Frontal cortex (tissue), 3 donors: ENCODE measurements at regions not wholly inside any gene's neighbourhood (a gene's known extent, or its start where the extent isn't known, plus 50 kb on each side); places are given as distances from the start of the nearest gene placed in this dataset.

ENCODE experiments used
- DNase-seq, 2 donors: peaks; one replicate each; pipeline ENCODE4 v3.0.0; 2012; ENCODE audit warnings: low spot score in 2 of 2
- FAIRE-seq: peaks from 2 replicates; lab custom pipeline; 2012; peaks lifted over from hg19 to GRCh38; lab: Jason Lieb, UNC
- donor health status: control.
- donor health status: control.
- donor health status: control.

- no peak for FAIRE-seq
- no peak for DNase-seq
These were observed 96.0 kb upstream of the CASZ1 start for GRCh38 chr1:10892138-10893065.

DNA sequence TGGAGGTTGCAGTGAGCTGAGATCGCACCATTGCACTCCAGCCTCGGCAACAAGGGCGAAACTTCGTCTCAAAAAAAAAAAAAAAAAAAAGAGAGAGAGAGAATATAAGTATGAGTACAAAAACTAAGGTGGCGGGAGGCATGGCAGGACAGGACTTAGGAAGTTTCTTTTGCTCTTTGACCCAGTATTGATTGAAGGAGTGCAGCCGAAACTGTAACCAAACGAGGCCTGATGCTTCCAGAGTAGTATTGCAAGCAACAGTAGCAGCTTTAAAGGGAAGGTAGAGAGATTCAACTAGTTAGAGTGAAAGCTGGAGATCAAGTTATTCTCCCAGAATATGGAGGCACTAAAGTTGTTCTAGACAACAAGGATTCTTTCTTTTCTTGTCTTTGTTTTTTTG is 99.2 kb upstream of the CASZ1 start:
- FAIRE-seq (no peak), DNase-seq (no peak)

DNA sequence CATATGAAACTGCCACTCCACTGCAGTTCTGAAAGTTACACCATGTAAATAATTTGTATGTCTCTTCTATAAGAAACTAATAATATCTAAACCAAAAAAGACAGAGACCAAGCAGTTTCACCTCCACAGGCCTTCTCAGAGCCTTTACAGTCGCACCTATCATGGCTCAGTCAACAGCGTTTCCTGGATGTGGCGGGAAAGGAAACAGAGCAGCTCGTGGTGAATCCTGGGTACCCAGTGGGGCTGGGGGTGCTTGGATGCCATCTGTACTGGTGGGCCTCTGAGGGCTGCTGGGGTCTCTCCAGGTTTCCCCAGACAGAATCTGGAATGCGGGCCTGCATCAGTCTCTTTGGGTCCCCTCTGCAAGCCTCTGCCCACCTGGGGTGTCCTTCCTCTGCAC is 100.2 kb upstream of the CASZ1 start:
- DNase-seq, result no peak
- FAIRE-seq, result no peak

DNA sequence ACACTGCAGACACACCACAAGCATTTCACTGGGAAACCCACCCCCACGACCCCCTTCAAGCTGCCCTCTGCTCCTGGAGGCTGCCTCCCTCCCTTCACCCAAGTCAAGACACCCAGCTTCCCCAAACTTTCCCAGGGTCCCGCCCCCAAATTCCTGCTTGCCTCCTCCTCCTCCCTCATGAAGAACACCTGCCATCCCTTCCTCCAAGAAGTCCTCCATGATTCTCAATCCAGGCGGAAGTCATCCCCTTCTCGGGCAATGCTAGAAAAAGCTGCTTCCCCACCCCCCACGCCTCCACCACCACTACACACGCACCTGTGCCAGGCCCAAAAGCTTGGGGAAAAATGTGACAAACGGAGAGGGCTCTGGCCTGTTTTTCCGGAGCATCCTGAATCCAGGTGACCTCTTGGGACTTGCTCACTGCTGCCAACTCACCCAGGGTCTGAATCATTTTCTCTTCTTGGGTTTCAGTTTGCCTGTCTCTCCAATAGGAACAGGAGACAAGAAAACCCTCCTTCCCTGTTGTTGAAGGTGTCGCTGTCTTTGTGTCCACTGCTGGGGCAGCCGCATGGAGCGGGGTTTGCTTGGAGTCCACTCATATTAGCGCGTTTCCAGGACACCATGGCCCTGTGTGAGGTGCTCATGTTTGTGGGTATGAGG is 101.0 kb upstream of the CASZ1 start:
- FAIRE-seq, result no peak
- no peak for DNase-seq

- FAIRE-seq (no peak), DNase-seq (no peak)
These were observed 101.7 kb upstream of the CASZ1 start for GRCh38 chr1:10897981-10898728.

DNA sequence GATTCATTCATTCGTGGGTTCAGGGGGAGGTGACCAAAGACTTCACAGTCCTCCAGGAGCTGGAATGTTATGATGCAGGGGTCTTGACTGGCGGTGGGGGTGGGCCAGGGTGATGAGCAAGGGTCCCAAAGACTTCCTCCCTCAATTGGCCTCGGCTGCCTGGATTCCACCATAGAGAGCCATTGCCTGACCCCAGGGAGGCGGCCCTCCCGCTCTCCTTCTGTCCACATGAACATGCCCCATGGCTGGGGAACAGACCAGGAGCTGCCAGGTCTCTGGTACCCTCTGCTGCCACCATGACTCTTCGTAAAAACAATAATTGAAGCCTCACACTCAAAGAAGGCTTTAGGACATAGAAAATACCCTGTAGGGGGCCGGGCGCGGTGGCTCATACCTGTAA is 102.5 kb upstream of the CASZ1 start:
- DNase-seq (no peak), FAIRE-seq (no peak)

DNA sequence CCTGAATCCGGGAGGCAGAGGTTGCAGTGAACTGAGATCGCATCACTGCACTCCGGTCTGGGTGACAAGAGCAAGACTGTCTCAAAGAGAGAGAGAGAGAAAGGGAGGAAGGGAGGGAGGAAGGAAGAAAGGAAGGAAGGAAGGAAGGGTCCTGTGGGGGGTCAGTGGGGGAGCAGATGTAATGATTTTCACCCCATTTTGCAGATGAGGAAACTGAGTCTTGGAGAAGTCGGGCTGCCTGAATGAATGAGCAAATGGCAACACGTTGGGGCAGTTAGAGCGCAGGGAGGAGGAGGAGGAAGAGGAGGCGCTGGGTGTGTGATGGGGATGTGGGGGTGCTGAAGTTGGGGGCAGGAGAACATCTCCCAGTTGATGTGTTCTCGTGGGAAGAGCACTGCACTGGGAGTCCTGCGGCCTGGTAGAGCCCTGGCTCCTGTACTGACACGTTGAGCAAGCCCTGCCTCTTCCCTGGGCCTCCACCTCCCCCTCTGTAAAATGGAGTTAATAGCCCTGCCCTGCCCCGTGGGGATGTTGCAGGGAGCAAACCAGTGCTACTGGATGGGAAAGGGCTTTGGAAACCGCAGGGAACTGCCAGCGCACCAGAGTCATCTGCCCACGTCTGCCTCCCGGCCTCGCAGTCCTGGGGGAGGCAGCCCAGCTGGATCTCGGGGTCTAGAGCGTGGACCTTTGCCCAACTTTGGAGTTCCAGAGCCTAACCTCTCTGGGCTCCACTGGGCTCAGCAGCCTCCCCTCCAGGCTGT is 103.2 kb upstream of the CASZ1 start:
- FAIRE-seq, result no peak
- no peak for DNase-seq

DNA sequence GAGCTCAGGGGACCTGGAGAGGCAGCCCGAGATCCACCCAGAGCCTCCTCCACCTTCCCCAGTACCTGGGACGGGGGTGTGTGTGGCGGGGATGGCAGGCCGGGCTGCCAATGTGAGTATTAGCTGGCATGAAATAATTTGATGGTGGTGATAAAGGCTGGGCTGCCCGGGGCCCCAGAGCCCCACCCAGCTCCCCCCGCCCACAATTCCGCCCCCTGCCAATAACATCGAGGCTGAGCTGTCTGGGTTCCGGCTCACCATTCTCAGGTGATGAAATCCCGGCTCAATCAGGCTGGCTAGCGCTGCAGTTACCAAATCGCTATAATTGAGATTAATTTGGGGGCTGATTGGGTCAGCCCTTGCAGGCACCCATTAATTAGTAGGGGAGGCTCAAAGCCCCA is 103.8 kb upstream of the CASZ1 start:
- DNase-seq (no peak), FAIRE-seq (no peak)

- FAIRE-seq (no peak), DNase-seq (no peak)
These were observed 104.2 kb upstream of the CASZ1 start for GRCh38 chr1:10900691-10901090.

DNA sequence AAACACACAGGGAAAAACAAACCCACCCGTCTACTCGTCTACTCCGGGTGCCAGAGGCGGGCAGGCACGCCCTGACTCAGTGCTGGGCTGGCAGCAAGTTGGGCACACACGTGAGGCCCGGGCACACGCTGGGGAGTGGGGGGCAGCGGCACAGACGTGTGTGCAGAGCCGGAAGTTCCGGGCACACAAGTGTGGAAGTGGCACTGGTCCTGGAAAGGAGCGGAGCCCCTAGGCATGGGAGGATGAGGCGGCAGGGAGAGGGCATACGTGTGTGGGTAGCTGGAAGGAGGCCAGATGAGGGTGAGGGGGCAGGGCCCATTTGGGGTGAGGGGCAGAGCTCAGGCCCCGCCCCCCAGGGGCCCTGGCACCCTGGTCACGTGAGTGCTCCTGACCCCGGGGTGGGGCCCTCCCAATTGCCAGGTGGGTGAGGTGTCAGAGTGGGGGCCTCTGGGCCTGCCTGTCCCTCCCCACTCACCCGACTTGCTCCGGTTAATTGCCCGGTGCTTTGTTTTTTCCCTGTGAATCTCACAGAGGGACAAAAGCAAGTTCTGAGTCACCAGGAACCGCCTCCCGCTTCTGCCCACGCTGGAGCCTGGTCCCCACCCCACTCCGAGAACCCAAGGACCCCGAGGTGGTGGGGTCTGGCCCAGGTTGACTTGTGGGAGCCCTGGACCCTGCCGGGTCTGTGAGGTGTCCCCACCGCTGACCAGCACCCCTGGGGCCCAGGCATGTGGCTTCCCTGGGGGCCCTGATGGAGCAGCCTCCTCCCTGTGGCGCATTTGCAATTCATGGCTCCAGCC is 104.8 kb upstream of the CASZ1 start:
- no peak for FAIRE-seq
- DNase-seq, result no peak

DNA sequence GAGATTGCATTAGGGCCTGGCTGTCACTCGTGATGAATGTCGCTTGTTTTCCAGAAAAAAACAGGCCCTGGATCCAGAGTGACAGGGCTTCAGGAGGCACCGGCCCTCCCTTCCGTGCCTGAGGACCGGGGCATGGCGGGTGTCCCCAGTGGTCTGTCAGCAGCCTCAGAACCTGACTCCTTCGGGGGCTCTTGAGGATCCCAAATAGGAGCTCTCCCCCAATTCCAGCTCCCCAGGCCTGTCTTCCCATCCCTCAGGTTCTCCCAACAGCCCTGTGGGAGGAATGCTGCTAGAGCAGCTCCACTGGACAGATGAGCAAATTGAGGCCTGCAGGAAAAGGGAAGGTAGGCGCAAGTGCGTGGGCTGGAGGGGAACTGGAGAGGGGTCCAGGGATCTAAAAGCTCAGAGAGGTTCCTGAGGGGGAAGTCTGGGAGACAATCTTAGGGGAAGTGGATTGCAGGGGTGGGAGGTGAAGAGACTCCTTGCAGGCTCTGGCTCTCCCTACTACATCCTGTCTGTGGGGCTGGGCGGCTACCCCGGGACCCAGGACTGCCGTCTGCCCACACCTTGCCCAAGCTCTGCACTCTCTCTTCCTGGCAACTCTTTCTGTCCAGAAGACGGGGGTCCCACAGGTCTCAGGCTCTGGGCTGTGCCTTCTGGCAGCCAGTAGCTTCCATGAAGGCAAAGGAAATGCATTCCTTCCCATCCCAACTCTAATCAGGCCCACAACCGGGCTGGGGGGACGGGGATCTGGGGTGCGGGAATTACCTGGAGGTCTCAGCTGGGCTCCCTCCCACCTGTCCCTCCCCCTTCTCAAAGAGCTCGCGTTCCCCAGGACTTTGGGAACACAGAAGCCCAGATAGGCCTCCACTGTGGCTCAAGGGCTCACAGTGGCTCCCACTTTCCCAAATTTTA is 105.7 kb upstream of the CASZ1 start:
- FAIRE-seq, result no peak
- DNase-seq, result no peak

- no peak for DNase-seq
- FAIRE-seq, result no peak
These were observed 107.0 kb upstream of the CASZ1 start for GRCh38 chr1:10903421-10903820.

DNA sequence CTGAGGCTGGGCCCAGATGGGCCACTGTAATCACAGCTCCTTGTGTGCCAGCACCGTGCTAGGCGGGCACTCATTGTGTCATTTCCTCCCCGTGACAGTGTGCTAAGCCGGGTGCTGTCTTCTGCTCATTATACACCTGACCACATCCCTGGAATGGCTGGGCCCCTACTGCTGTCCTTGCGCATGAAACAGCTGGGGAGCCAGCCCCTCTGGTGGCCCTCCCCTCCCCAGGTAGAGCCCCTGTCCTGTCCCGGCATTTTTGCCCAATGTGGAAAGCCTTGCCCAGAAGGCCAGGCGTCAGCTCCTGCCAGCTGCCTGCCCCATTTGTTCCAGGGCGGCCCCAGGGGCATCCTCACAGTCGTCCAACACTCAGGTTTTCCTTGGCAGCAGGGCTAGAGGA is 107.4 kb upstream of the CASZ1 start:
- DNase-seq (no peak), FAIRE-seq (no peak)

DNA sequence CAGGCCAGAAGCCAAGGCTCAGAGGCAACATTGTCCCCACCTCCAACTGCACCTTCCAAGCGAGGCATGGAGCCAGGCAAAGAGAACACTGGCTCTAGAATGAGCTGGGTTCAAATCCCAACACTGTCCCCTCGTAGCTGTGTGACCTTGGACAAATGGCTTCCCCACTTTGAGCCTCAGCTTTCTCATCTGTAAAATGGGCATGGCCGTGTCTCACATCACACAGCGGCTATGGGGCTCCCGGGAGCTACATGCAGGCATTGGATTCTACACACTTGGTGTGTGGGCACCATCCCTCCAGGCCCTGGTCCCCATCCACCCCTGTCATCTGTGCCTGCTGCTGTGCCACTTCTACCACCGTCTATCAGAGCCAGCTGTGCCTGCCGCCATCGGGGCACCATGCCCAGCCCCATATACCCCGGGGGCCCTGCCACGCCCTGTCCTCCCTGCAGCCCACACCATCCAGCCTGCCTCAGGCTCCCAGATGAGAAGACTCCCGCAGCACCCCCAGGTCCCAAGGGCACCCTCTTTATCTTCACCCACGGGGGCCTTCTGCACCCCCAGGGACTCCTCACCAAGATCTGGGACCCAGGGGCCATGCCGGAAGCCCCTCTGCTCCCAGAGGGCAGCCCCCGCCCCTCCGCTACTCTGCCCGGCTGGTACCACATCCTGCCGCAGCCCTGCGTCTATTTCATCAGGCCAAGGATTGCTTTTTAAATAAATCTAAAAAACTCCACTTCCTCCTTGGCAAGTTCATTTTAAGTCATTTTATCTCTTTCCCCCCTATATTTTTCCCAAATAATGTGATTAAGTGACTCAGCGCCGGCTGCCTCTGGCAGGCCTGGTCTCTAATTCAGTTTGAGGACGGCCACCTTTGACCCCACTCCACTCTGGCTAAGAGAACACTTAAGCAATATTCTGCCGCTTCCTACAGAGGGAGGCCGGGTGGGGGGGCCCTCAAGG is 107.8 kb upstream of the TARDBP start:
- no peak for FAIRE-seq
- no peak for DNase-seq

- FAIRE-seq (no peak), DNase-seq (no peak)
These were observed 106.4 kb upstream of the TARDBP start for GRCh38 chr1:10905841-10906655.

DNA sequence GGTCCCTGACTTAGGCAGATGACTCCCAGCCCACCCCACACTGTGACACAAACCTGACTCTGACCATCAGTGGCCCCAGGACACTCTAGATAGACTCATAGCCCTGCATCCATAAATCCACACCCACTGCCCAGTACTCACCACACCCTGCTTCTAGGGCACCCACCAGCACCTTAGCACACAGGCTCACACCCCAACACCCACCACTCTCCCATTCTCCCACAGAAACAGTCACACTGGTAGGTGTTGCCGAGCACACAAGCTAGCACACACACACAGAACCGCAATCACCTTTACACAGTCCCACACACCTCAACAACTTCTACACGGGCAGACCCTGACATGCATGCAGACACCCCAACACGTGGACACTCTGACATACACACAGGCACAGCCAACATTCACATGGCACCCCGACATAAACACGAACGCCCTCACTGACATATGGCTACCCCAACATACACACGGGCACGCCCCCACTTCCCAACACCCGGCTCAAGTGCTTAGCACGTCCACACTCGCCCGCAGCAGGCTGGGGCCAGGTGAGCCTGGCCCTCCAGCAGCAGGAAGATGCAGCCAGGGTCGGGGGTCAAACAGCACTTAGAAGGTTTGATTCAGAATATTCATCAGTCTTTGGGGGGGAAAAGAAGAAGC is 105.5 kb upstream of the TARDBP start:
- no peak for FAIRE-seq
- DNase-seq, result no peak
